IPS DF 6.9 (cell line): ENCODE measurements at regions not wholly inside any gene's neighbourhood (a gene's known extent, or its start where the extent isn't known, plus 50 kb on each side); places are given as distances from the start of the nearest gene placed in this dataset.
A peak's percentile ranks its signal among the peaks of the same experiment; 100 is the strongest.
"Not testable (repeated sequence)": the region's sequence is repeated elsewhere in the genome, so short reads cannot be mapped to it uniquely, and the experiment has no call there.

Experiments
- DNase-seq: peaks from one replicate; pipeline ENCODE4 v3.0.0-alpha.2; 2013; ENCODE audit warnings: low read depth, low spot score
- H3K27ac ChIP-seq: one replicate; pipeline ENCODE4 v1.5.1; 2013; ENCODE audit warnings: low read length, control low read depth
- H3K27me3 ChIP-seq: 2 replicates; pipeline ENCODE4 v1.6.1; 2013; ENCODE audit warnings: mild to moderate bottlenecking, low read length; ENCODE audit not compliant: control insufficient read depth, insufficient read depth
- H3K36me3 ChIP-seq: 2 replicates; pipeline ENCODE4 v1.6.1; 2013; ENCODE audit warnings: low read length; ENCODE audit not compliant: control insufficient read depth, insufficient read depth
- H3K4me1 ChIP-seq: 2 replicates; pipeline ENCODE4 v1.6.1; 2013; ENCODE audit warnings: low read length; ENCODE audit not compliant: control insufficient read depth, insufficient read depth
- H3K4me3 ChIP-seq: 2 replicates; pipeline ENCODE4 v1.5.1; 2013; ENCODE audit warnings: mild to moderate bottlenecking, low read length
- H3K9me3 ChIP-seq: 2 replicates; pipeline ENCODE4 v1.6.1; 2013; ENCODE audit warnings: low read length, inconsistent platforms; ENCODE audit not compliant: control insufficient read depth, insufficient read depth
- WGBS: extraction: QIAGEN DNeasy Blood & Tissue Kit; methylation state at CpG from one replicate; pipeline ENCODE4 v1.1.7; 2013; ENCODE audit warnings: mixed read lengths, missing lambda C conversion rate; ENCODE audit not compliant: insufficient read length, insufficient coverage; 5-methylcytosine and 5-hydroxymethylcytosine counted together

DNA sequence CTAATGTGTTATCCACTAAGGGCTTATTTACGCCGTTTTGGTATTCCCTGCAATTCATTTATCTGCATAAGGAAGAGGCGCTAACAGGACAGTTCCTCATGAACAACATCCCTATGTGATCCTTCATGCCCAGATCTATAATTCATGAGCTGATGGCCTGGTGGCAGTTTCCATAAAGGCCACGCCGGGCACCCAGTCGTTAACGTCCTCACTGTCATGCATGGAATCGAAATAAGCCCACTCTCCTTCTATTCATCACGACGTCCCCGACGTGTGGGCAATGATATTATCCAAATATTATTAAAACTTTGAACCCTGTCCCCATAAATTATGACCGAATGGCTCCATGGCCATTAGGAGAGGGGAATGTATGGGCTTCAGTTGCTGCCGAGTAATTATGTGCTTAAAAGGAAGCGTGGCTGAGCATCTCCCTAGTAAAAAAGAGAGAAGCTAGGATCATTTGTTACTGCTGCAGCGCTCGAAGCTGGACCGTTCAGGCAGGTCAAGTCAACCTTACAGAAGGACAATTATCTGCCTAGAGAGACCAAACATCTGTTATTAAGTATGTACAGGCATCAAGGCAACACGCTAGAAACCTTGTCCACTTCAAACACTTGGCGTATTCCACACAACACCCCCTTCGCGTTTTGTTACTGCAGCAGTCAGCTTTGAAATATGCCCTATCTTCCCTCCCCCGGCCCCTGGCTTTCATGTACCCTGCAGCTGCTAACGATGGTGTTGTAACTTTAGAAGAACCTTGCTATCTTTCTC is 94.0 kb upstream of the SALL1 start:
- H3K9me3 ChIP-seq: no peaks in the 10 kb centered on the region
- no CpG with 5 or more reads among the region's 24 CpGs for WGBS
- H3K27ac ChIP-seq: no peak overlapping the region
- H3K27me3 ChIP-seq: no peaks in the 10 kb centered on the region
- H3K36me3 ChIP-seq: no peaks in the 10 kb centered on the region
- no peak overlapping the region for H3K4me3 ChIP-seq
- no peaks in the 10 kb centered on the region for H3K4me1 ChIP-seq
- no peak for DNase-seq

DNA sequence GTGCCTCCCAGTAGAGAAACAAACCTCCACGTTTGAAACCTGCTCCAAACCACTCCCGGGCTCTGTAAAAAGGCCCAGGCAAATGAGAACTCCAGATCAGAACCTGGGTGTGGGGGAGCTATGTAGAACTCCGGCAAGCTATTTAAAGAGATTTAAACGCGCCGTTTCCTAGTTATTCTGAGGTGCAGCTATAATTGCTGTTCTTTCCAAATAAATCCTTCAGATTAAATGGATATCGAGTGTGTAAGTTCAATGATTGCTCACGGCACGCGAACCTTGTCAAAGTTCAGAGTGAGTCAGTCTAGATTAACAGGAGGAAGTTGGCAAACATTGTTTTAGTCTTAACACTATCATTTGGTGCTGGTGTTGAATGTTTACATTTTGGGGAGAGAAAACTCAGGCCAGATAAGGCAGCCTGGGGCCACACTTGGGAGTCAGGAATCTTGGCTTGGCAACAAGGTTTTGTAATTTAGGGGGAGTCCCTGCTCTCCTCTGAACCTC is 92.9 kb upstream of the SALL1 start:
- H3K9me3 ChIP-seq: no peaks in the 10 kb centered on the region
- H3K27ac ChIP-seq: no peak overlapping the region
- whole genome bisulfite sequencing: no CpG with 5 or more reads among the region's 10 CpGs
- H3K36me3 ChIP-seq: no peaks in the 10 kb centered on the region
- no peak overlapping the region for H3K4me3 ChIP-seq
- no peak for DNase-seq
- H3K4me1 ChIP-seq: no peaks in the 10 kb centered on the region
- H3K27me3 ChIP-seq: no peaks in the 10 kb centered on the region

DNA sequence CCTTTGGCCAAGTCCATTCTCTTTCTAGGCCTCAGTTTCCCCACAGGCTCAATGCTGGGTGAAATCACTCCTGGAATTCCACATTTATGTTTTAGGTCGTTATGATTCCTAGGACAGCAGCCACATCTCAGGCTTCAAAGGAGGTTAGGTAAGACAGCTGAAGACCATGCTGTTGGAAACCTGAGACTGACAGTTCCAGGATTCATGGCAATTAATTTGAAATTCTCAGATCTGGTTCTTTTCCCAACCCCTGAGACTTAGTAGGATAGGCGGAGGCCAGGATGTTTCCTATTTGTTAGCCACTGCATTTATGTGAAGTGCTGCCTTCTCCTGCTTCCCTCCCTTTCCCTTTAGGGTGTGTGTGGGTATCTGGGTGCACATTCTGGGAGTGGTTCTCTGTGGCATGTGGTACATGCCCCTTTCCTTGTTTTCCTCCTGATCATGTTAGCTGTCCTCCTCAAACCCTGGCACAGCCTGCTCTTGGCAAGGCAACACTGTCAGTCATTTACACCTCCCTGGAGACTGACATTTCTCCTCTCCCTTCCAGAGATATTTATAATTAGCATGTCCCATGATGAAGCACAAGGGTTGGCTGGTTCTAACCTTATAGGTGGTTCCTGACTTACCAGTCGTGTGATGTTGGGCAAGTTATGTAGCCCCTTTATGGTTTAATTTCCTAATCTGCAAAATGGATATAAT is 91.4 kb upstream of the SALL1 start:
- Histone ChIP-seq H3K9me3 (no peaks in the 10 kb centered on the region), H3K36me3 (no peaks in the 10 kb centered on the region)
- no CpG with 5 or more reads among the region's 3 CpGs for WGBS

DNA sequence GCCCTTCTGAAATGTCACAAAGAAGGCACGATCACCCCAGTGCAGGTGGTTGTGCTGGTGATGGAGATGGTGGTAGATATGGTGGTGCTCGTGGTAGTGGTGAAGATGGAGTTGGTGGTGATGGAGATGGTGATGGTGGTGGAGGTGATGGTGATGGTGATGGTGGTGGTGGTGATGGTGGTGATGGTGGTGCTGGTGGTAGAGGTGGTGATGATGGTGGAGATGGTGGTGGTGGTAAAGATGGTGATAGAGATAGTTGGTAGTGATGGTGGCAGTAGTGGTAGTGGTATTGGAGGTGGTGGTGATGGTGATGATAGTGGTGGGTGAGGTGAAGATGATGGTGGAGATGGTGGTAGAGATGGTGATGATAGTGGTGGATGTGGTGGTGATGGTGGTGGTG is 88.1 kb upstream of the SALL1 start:
- H3K4me1 ChIP-seq: peaks cover 3% of the 10 kb centered on the region
- H3K9me3 ChIP-seq: no peaks in the 10 kb centered on the region
- no peaks in the 10 kb centered on the region for H3K27me3 ChIP-seq
- no peak overlapping the region for H3K4me3 ChIP-seq
- H3K36me3 ChIP-seq: no peaks in the 10 kb centered on the region
- 100% methylated on average over 1 of the region's 2 CpGs for WGBS
- no peak overlapping the region for H3K27ac ChIP-seq
- DNase-seq: no peak

More for the DNA sequence above, 91.4 kb upstream of the SALL1 start:
- peaks cover 1% of the 10 kb centered on the region; the same call in 1 of the 2 replicates for H3K4me1 ChIP-seq
- no peaks in the 10 kb centered on the region for H3K27me3 ChIP-seq
- no peak overlapping the region for H3K4me3 ChIP-seq
- no peak for DNase-seq
- no peak overlapping the region for H3K27ac ChIP-seq

DNA sequence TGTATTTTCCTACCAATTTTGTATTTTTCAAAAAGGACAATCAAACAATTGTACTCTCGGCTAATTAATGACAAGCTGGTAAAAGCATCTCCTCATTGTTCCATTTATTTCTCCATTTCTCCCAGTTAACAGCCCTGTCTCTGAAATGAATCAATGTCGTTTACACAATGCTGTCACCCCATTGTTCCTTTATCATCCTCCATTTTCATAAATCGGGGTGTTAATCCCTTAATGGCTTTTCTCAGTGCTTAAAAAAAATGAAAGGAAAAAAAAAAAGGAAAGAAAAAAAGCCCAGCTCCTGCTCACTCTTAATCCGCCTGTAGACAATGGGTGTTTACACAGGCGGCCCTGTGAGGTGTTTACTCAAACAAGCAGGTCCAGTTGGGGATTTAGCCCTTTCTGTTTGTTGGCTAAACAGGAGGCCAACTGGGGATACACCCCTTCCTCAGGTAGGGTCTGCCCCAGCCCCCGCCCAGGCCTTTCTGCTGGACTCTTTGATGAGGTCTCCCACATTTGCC is 86.8 kb upstream of the SALL1 start:
- Histone ChIP-seq H3K36me3 (no peaks in the 10 kb centered on the region), H3K4me3 (no peak overlapping the region), H3K27ac (no peak overlapping the region), H3K9me3 (no peaks in the 10 kb centered on the region), H3K4me1 (peaks cover 3% of the 10 kb centered on the region), H3K27me3 (no peaks in the 10 kb centered on the region)
- DNase-seq: no peak
- WGBS: no CpG with 5 or more reads among the region's 6 CpGs

DNA sequence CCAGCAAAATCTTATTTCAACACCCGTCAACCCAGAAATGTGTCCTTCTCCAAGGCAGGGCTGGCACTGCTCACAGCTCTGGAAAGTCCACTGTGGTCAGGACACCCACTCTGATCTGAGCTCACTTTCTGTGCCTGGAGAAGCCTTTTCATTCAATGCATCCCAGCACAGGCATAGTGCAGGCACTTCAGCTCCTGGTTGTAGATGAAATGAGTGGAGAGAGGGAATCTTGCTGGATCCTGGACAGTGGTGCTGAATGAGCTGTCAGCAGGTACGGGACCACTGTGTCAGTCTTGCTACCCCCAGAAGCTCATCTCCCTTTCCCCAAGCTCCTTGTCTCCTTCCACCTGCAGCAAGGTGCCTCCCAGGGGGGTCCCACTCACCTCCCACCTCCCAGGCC is 86.1 kb upstream of the SALL1 start:
- no CpG with 5 or more reads among the region's 2 CpGs for WGBS
- DNase-seq: no peak
- no peaks in the 10 kb centered on the region for H3K9me3 ChIP-seq

DNA sequence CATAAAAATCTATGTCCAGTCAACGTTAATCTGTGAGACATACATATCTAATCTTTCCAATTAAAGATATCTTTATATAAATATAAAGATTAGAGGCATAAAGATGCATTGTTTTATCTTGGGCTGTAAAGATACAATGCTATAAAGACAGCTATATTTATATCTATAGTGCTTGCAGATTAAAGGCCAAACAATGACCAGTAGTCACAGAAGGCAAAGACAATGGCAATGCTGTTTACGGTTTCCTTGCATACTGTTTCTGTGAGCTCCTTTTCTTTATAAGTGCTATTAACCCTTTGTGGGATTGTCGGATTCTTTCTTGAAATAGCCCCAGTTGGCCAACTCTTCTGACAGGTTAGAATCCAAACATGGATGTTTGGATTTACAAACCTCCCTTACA is 85.5 kb upstream of the SALL1 start:
- WGBS: no CpG with 5 or more reads among the region's 3 CpGs
- no peak for DNase-seq
- Histone ChIP-seq H3K9me3 (no peaks in the 10 kb centered on the region), H3K4me1 (peaks cover 3% of the 10 kb centered on the region), H3K4me3 (no peak overlapping the region), H3K27ac (no peak overlapping the region), H3K36me3 (no peaks in the 10 kb centered on the region), H3K27me3 (no peaks in the 10 kb centered on the region)

More for the DNA sequence above, 86.1 kb upstream of the SALL1 start:
- H3K27me3 ChIP-seq: no peaks in the 10 kb centered on the region
- no peak overlapping the region for H3K27ac ChIP-seq
- H3K4me3 ChIP-seq: no peak overlapping the region
- H3K36me3 ChIP-seq: no peaks in the 10 kb centered on the region
- peaks cover 3% of the 10 kb centered on the region for H3K4me1 ChIP-seq

DNA sequence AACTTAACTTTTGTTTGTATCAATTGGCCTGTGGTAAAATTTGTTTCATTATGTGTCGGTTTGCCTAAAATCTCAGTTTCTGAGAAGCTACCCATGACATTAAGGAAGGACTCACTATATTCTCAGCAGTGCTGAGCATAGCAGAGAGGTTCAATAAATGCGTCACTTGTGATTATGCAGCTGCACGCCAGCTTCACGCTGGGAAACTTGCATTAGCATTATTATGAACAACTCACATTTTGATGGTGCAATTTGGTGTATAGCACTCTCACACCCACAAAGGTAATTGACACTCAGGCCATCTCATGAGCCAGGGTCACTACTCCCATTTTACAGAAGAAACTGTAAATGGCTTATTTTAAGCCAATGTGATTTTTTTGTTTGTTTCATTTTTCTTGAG is 80.6 kb upstream of the SALL1 start:
- Histone ChIP-seq H3K27ac (no peak overlapping the region), H3K36me3 (no peaks in the 10 kb centered on the region), H3K4me1 (no peaks in the 10 kb centered on the region), H3K9me3 (no peaks in the 10 kb centered on the region), H3K27me3 (no peaks in the 10 kb centered on the region), H3K4me3 (no peak overlapping the region)
- DNase-seq: no peak
- WGBS: no CpG with 5 or more reads among the region's 4 CpGs

DNA sequence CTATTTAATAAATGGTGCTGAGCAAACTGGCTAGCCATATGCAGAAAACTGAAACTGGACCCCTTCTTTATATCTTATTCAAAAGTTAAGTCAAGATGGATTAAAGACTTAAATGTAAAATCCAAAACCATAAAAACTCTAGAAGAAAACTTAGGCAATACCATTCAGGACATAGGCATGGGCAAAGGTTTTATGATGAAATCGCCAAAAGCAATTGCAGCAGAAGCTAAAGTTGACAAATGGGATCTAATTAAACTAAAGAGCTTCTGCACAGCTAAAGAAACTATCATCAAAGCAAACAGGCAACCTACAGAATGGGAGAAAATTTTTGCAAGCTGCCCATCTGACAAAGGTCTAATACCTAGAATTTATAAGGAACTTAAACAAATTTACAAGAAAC is 79.0 kb upstream of the SALL1 start:
- H3K27ac ChIP-seq, H3K4me3 ChIP-seq, H3K9me3 ChIP-seq, H3K4me1 ChIP-seq, H3K27me3 ChIP-seq, DNase-seq, H3K36me3 ChIP-seq: not testable (repeated sequence)
- WGBS: no CpG with 5 or more reads among the region's 1 CpG

DNA sequence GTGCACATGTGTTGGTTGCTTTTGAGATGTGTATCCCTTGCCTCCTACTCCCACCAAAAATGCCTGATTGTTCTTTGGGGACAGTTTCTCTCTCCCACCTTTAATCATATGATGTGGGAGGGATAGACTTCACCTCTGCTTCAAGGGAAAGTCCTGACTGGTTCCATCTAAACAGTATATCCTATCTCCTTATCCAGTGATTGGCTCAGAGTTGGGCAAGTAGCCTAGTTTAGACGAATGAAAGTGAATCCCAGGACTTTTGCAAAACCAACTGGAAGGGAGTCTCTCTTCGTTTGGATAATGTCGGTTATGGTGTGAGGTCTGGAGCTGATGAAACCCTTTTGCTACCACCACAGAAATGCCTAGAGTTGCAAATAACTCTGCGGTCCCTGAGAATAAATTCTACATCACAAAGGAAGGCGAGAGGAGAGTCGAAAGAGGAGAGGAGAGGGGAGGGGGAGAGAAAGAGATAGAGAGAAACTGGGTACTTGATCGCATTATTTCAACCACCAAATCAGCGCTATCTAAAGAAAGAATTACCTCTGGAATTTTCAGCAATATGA is 77.1 kb upstream of the SALL1 start:
- no peaks in the 10 kb centered on the region for H3K9me3 ChIP-seq
- no CpG with 5 or more reads among the region's 8 CpGs for whole genome bisulfite sequencing
- no peaks in the 10 kb centered on the region for H3K36me3 ChIP-seq
- peak; percentile 20 for DNase-seq
- no peaks in the 10 kb centered on the region for H3K27me3 ChIP-seq
- H3K27ac ChIP-seq: no peak overlapping the region
- H3K4me1 ChIP-seq: no peaks in the 10 kb centered on the region
- no peak overlapping the region for H3K4me3 ChIP-seq
